ENCODE measurements at regions not wholly inside any gene's neighbourhood (a gene's known extent, or its start where the extent isn't known, plus 50 kb on each side); places are given as distances from the start of the nearest gene placed in this dataset.

- Histone ChIP-seq H3K9me3 (no peaks in the 10 kb centered on the region), H3K4me3 (ENCODE audit: low read depth, low read length) (no peak overlapping the region), H3K36me3 (no peaks in the 10 kb centered on the region), H3K27me3 (no peaks in the 10 kb centered on the region), H3K4me1 (no peaks in the 10 kb centered on the region; the same call in 1 of the 2 replicates)
- peak; percentile 63 for TF ChIP-seq CTCF (IDR thresholded peaks at IDR 0.05; ENCODE audit: low read depth, low read length)
- peak; percentile 54 for DNase-seq
Measured at GRCh38 chr4:96352051-96352517, 512.2 kb downstream of the PDHA2 start.

- Histone ChIP-seq H3K36me3 (no peaks in the 10 kb centered on the region), H3K4me1 (no peaks in the 10 kb centered on the region; the same call in 1 of the 2 replicates), H3K9me3 (no peaks in the 10 kb centered on the region), H3K4me3 (ENCODE audit: low read depth, low read length) (0 out of 2 replicates have a peak overlapping the region, but pooled peaks have one; percentile 0), H3K27me3 (no peaks in the 10 kb centered on the region)
- TF ChIP-seq CTCF (IDR thresholded peaks at IDR 0.05; ENCODE audit: low read depth, low read length): no peak
- no peak for DNase-seq
Measured at GRCh38 chr4:96354036-96354712, 514.3 kb downstream of the PDHA2 start.

GRCh38 chr4:96355414-96355813, 515.5 kb downstream of the PDHA2 start:
- DNase-seq: no peak
- no peaks in the 10 kb centered on the region for H3K4me1 ChIP-seq
- TF ChIP-seq CTCF (IDR thresholded peaks at IDR 0.05; ENCODE audit: low read depth, low read length): no peak
- H3K4me3 ChIP-seq (ENCODE audit: low read depth, low read length): no peak overlapping the region
- no peaks in the 10 kb centered on the region for H3K27me3 ChIP-seq
- no peaks in the 10 kb centered on the region for H3K36me3 ChIP-seq
- no peaks in the 10 kb centered on the region for H3K9me3 ChIP-seq

GRCh38 chr4:96356591-96357370, 516.9 kb downstream of the PDHA2 start:
- no peak for TF ChIP-seq CTCF (IDR thresholded peaks at IDR 0.05; ENCODE audit: low read depth, low read length)
- H3K9me3 ChIP-seq: no peaks in the 10 kb centered on the region

GRCh38 chr4:96366632-96367031, 526.7 kb downstream of the PDHA2 start:
- Histone ChIP-seq H3K36me3 (no peaks in the 10 kb centered on the region), H3K27me3 (no peaks in the 10 kb centered on the region), H3K4me1 (no peaks in the 10 kb centered on the region), H3K4me3 (ENCODE audit: low read depth, low read length) (no peak overlapping the region), H3K9me3 (no peaks in the 10 kb centered on the region)
- no peak for DNase-seq
- no peak for TF ChIP-seq CTCF (IDR thresholded peaks at IDR 0.05; ENCODE audit: low read depth, low read length)

More at GRCh38 chr4:96356591-96357370, 516.9 kb downstream of the PDHA2 start:
- H3K36me3 ChIP-seq: no peaks in the 10 kb centered on the region
- H3K4me1 ChIP-seq: no peaks in the 10 kb centered on the region
- no peaks in the 10 kb centered on the region for H3K27me3 ChIP-seq
- H3K4me3 ChIP-seq (ENCODE audit: low read depth, low read length): no peak overlapping the region
- DNase-seq: no peak

- TF ChIP-seq CTCF (IDR thresholded peaks at IDR 0.05; ENCODE audit: low read depth, low read length): no peak
- Histone ChIP-seq H3K4me1 (peaks cover 7% of the 10 kb centered on the region), H3K36me3 (no peaks in the 10 kb centered on the region), H3K9me3 (no peaks in the 10 kb centered on the region), H3K4me3 (ENCODE audit: low read depth, low read length) (no peak overlapping the region), H3K27me3 (no peaks in the 10 kb centered on the region)
- DNase-seq: no peak
Measured at GRCh38 chr4:96375367-96375766, 535.5 kb downstream of the PDHA2 start.

Data from BE2C (cell line).